ENCODE measurements at regions not wholly inside any gene's neighbourhood (a gene's known extent, or its start where the extent isn't known, plus 50 kb on each side); places are given as distances from the start of the nearest gene placed in this dataset.
A peak's percentile ranks its signal among the peaks of the same experiment; 100 is the strongest.

GRCh38 chr6:21426841-21427490, 166.6 kb upstream of the SOX4 start:
- DNase-seq (ENCODE audit: low read depth): no peak

GRCh38 chr6:21429291-21429690, 164.3 kb upstream of the SOX4 start:
- no peak for DNase-seq (ENCODE audit: low read depth)

GRCh38 chr6:21431526-21431925, 162.0 kb upstream of the SOX4 start:
- no peak for DNase-seq (ENCODE audit: low read depth)

GRCh38 chr6:21436625-21437024, 156.9 kb upstream of the SOX4 start:
- no peak for DNase-seq (ENCODE audit: low read depth)

- DNase-seq (ENCODE audit: low read depth): peak; percentile 57
Measured at GRCh38 chr6:21437581-21437980, 156.0 kb upstream of the SOX4 start.

GRCh38 chr6:21438237-21438985, 155.1 kb upstream of the SOX4 start:
- peak; percentile 31 for DNase-seq (ENCODE audit: low read depth)

GRCh38 chr6:21438986-21439352, 154.6 kb upstream of the SOX4 start:
- peak; percentile 24 for DNase-seq (ENCODE audit: low read depth)

- peak; percentile 5 for DNase-seq (ENCODE audit: low read depth)
Measured at GRCh38 chr6:21441386-21441785, 152.2 kb upstream of the SOX4 start.

GRCh38 chr6:21442874-21443273, 150.7 kb upstream of the SOX4 start:
- DNase-seq (ENCODE audit: low read depth): no peak

GRCh38 chr6:21444711-21445260, 148.8 kb upstream of the SOX4 start:
- peak; percentile 1 for DNase-seq (ENCODE audit: low read depth)

GRCh38 chr6:21447987-21448386, 145.6 kb upstream of the SOX4 start:
- no peak for DNase-seq (ENCODE audit: low read depth)

- DNase-seq (ENCODE audit: low read depth): no peak
Measured at GRCh38 chr6:21448485-21449109, 145.0 kb upstream of the SOX4 start.

- DNase-seq (ENCODE audit: low read depth): no peak
Measured at GRCh38 chr6:21450149-21450548, 143.4 kb upstream of the SOX4 start.

- no peak for DNase-seq (ENCODE audit: low read depth)
Measured at GRCh38 chr6:21450628-21451027, 142.9 kb upstream of the SOX4 start.

- no peak for DNase-seq (ENCODE audit: low read depth)
Measured at GRCh38 chr6:21451546-21452013, 142.0 kb upstream of the SOX4 start.

GRCh38 chr6:21454262-21454661, 139.3 kb upstream of the SOX4 start:
- DNase-seq (ENCODE audit: low read depth): no peak

GRCh38 chr6:21455071-21455470, 138.5 kb upstream of the SOX4 start:
- no peak for DNase-seq (ENCODE audit: low read depth)

- DNase-seq (ENCODE audit: low read depth): no peak
Measured at GRCh38 chr6:21457647-21458046, 135.9 kb upstream of the SOX4 start.

- no peak for DNase-seq (ENCODE audit: low read depth)
Measured at GRCh38 chr6:21459641-21460040, 133.9 kb upstream of the SOX4 start.

GRCh38 chr6:21461844-21462518, 131.6 kb upstream of the SOX4 start:
- DNase-seq (ENCODE audit: low read depth): peak; percentile 6

GRCh38 chr6:21462519-21462852, 131.1 kb upstream of the SOX4 start:
- no peak for DNase-seq (ENCODE audit: low read depth)

GRCh38 chr6:21467091-21467490, 126.5 kb upstream of the SOX4 start:
- DNase-seq (ENCODE audit: low read depth): no peak
